GM12878 (cell line): ENCODE measurements at regions not wholly inside any gene's neighbourhood (a gene's known extent, or its start where the extent isn't known, plus 50 kb on each side); places are given as distances from the start of the nearest gene placed in this dataset.

Experiments
- ATAC-seq: fragments of 200-7000 bp; cut with Tn5 transposase; 3 replicates; pipeline ENCODE4 v1.9.1; 2020; ENCODE audit warnings: mild to moderate bottlenecking, moderate library complexity
- BruUV-seq: library from RNA; stranded (reverse); fragments of 400-500 nt; replicated peaks from 2 replicates; lab custom pipeline; 2021; lab: Mats Ljungman, UMichigan
- CTCF ChIA-PET: fragments of 300-600 bp; sonication (Branson Sonifier 250); formaldehyde crosslinking; extraction: SDS; loops from one replicate; lab custom pipeline; 2021; ENCODE audit warnings: inconsistent platforms; lab: Yijun Ruan, JAX
- POLR2A ChIA-PET: fragments of 350-600 bp; formaldehyde crosslinking; extraction: SDS; loops from one replicate; lab custom pipeline; 2021; ENCODE audit warnings: inconsistent platforms; lab: Charles Lee
- RAD21 ChIA-PET: fragments of 300-600 bp; sonication (Branson Sonifier 250); formaldehyde crosslinking; loops from one replicate; lab custom pipeline; 2023; ENCODE audit warnings: antibody characterized with exemption; ENCODE audit not compliant: unreplicated experiment; lab: Charles Lee
- SMC1A ChIA-PET: fragments of 300-600 bp; sonication (Branson Sonifier 250); formaldehyde crosslinking; loops from one replicate; lab custom pipeline; 2023; ENCODE audit not compliant: unreplicated experiment, uncharacterized antibody; lab: Charles Lee
- DNase-seq: peaks from one replicate; pipeline ENCODE4 v3.0.0-alpha.2; 2011; ENCODE audit warnings: low read depth, low spot score
- FAIRE-seq: peaks from 3 replicates; lab custom pipeline; 2011; peaks lifted over from hg19 to GRCh38; lab: Jason Lieb, UNC
- H2AFZ ChIP-seq: 2 replicates; pipeline ENCODE4 v1.6.0; 2011; ENCODE audit warnings: low read depth, low read length, control low read depth; ENCODE audit not compliant: control insufficient read depth
- H3K27ac ChIP-seq: 2 replicates; pipeline ENCODE4 v1.5.1; 2011; ENCODE audit warnings: control low read depth; ENCODE audit not compliant: control insufficient read depth, insufficient read depth
- H3K27me3 ChIP-seq, 2 experiments: replicated peaks in 1 of 2; 2 replicates each; pipeline versions ENCODE4 v1.6.0 to v1.6.1; 2011; ENCODE audit warnings: low read length in 1 of 2; ENCODE audit not compliant: control insufficient read depth in 2 of 2, insufficient read depth in 2 of 2
- H3K36me3 ChIP-seq, 2 experiments: 2 replicates each; pipeline ENCODE4 v1.5.1; 2011; ENCODE audit warnings: low read length in 1 of 2; ENCODE audit not compliant: control insufficient read depth in 2 of 2, insufficient read depth in 2 of 2
- H3K4me1 ChIP-seq: 2 replicates; pipeline ENCODE4 v1.6.1; 2011; ENCODE audit warnings: mild to moderate bottlenecking, low read length, moderate library complexity, mixed read lengths; ENCODE audit not compliant: control insufficient read depth, insufficient read depth
- H3K4me2 ChIP-seq: 2 replicates; pipeline ENCODE4 v1.6.0; 2011; ENCODE audit warnings: control low read depth; ENCODE audit not compliant: control insufficient read depth, insufficient read depth
- H3K4me3 ChIP-seq: fragments of 200-600 bp; sonication (generic); 2 replicates; pipeline ENCODE4 v1.5.1; 2016
- H3K79me2 ChIP-seq: 2 replicates; pipeline ENCODE4 v1.6.0; 2011; ENCODE audit warnings: low read length; ENCODE audit not compliant: control insufficient read depth, insufficient read depth
- H3K9ac ChIP-seq: 2 replicates; pipeline ENCODE4 v1.8.0; 2011; ENCODE audit warnings: low read length, control low read depth, mixed read lengths; ENCODE audit not compliant: control insufficient read depth, insufficient read depth
- H3K9me3 ChIP-seq: replicated peaks from 3 replicates; pipeline ENCODE4 v1.5.1; 2011; ENCODE audit warnings: mild to moderate bottlenecking, low read length; ENCODE audit not compliant: control insufficient read depth, insufficient read depth
- H4K20me1 ChIP-seq: 2 replicates; pipeline ENCODE4 v1.6.0; 2011; ENCODE audit not compliant: control insufficient read depth, insufficient read depth
- CEBPB ChIP-seq, 2 experiments: fragments of 150-350 bp in 1 of 2; IDR thresholded peaks; 2 replicates each; pipeline ENCODE4 v1.6.1; 2012 to 2014; ENCODE audit warnings: low read depth in 2 of 2, low read length in 2 of 2, borderline replicate concordance in 1 of 2, inconsistent platforms in 1 of 2
- HCFC1 ChIP-seq: fragments of 150-350 bp; IDR thresholded peaks from 2 replicates; pipeline ENCODE4 v1.6.1; 2014; ENCODE audit warnings: low read length
- LARP7 ChIP-seq: fragments of 450-650 bp; IDR thresholded peaks from 2 replicates; pipeline ENCODE4 v1.6.1; 2017; ENCODE audit warnings: mild to moderate bottlenecking
- NR2C2 ChIP-seq: IDR thresholded peaks from 2 replicates; pipeline ENCODE4 v1.6.1; 2011; ENCODE audit warnings: borderline replicate concordance, low read depth; ENCODE audit not compliant: control insufficient read depth, insufficient read length
- POLR2AphosphoS2 ChIP-seq: IDR thresholded peaks from 2 replicates; pipeline ENCODE4 v1.6.1; 2011; ENCODE audit warnings: low read depth, mild to moderate bottlenecking, low read length, improper control_type of control experiment, moderate library complexity
- RB1 ChIP-seq: fragments of 450-650 bp; formaldehyde crosslinking; IDR thresholded peaks from 2 replicates; pipeline ENCODE4 v1.6.1; 2017; ENCODE audit warnings: mild to moderate bottlenecking, borderline replicate concordance
- RCOR1 ChIP-seq: conservative IDR thresholded peaks from 2 replicates; pipeline ENCODE4 v1.6.1; 2012; ENCODE audit warnings: low read depth, low read length, improper control_type of control experiment
- SUPT20H ChIP-seq: IDR thresholded peaks from 2 replicates; pipeline ENCODE4 v1.6.1; 2011; ENCODE audit warnings: low read depth, mild to moderate bottlenecking, low read length, moderate library complexity, borderline replicate concordance; ENCODE audit not compliant: control insufficient read depth
- TCF7 ChIP-seq: IDR thresholded peaks from 2 replicates; pipeline ENCODE4 v1.6.1; 2014; ENCODE audit warnings: antibody characterized with exemption, borderline replicate concordance
- ZBED1 ChIP-seq: IDR thresholded peaks from 2 replicates; pipeline ENCODE4 v1.6.1; 2016; ENCODE audit warnings: borderline replicate concordance
- ZNF207 ChIP-seq: fragments of 450-650 bp; IDR thresholded peaks from 2 replicates; pipeline ENCODE4 v1.6.1; 2014; ENCODE audit warnings: antibody characterized with exemption, mild to moderate bottlenecking, borderline replicate concordance
- ZNF24 ChIP-seq: fragments of 450-650 bp; IDR thresholded peaks from 2 replicates; pipeline ENCODE4 v1.6.1; 2017; ENCODE audit warnings: antibody characterized with exemption, mild to moderate bottlenecking
- WGBS: methylation state at CpG from one replicate; pipeline ENCODE4 v1.1.6; 2016; ENCODE audit warnings: low lambda C conversion rate; ENCODE audit not compliant: insufficient replicate concordance, insufficient coverage; ENCODE audit errors: missing lambda C conversion rate; 5-methylcytosine and 5-hydroxymethylcytosine counted together
- in situ Hi-C: fragments of 300-500 bp; cut with MboI; formaldehyde crosslinking; loops from 9 replicates; pipeline ENCODE4 v1.14.3; 2018; ENCODE audit warnings: mixed read lengths
- intact Hi-C: fragments of 100-400 bp; cut with micrococcal nuclease; formaldehyde crosslinking; loops from one replicate; pipeline ENCODE4 v1.14.2; 2022; ENCODE audit not compliant: unreplicated experiment
- TF ChIP-seq, protein P1 (sequence below): fragments of 450-650 bp; IDR thresholded peaks from 2 replicates; pipeline ENCODE4 v1.6.1; 2018; ENCODE audit warnings: borderline replicate concordance, mild to moderate bottlenecking; ENCODE audit not compliant: partially characterized antibody
- TF ChIP-seq, protein P2 (sequence below): IDR thresholded peaks from 2 replicates; pipeline ENCODE4 v1.6.1; 2011; ENCODE audit warnings: borderline replicate concordance, low read depth, mild to moderate bottlenecking, moderate library complexity, mixed read lengths, low read length; ENCODE audit not compliant: insufficient read depth; ENCODE audit errors: extremely low read length
- TF ChIP-seq, protein P3 (sequence below): IDR thresholded peaks from 2 replicates; pipeline ENCODE4 v1.6.1; 2012; ENCODE audit warnings: mild to moderate bottlenecking, low read depth, low read length

DNA sequence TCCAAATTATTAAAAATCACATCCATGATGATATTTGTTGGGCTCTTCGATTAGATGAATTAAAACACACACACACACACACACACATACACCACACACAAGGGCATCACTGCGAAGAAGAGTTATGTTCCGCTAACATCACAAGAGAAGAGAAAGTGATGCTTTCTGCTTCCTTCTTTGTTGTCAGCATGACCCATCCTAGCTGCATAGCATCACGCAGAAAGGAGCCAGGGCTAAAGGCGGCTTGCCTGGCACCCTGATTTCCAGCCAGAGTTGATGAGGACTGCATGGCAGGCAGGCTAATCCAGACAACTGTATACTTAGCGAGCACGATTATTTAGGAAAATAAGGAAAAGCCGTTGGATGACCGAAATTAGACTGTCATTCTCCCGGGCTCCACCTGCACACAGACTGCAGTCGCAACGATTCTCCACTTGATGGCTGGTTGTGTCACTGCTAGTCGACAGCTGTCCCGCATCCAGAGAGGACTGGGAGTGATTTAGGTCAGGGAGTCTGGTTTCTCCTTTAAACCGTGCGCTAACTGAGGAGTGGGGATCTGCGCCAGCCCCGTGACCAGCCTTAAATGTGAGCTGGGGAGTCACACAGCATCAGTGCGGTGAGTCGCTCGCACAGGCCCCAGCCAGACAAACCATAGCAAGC, 70.6 kb upstream of the SOX4 start (continued):
- TF ChIP-seq, protein P1, sequence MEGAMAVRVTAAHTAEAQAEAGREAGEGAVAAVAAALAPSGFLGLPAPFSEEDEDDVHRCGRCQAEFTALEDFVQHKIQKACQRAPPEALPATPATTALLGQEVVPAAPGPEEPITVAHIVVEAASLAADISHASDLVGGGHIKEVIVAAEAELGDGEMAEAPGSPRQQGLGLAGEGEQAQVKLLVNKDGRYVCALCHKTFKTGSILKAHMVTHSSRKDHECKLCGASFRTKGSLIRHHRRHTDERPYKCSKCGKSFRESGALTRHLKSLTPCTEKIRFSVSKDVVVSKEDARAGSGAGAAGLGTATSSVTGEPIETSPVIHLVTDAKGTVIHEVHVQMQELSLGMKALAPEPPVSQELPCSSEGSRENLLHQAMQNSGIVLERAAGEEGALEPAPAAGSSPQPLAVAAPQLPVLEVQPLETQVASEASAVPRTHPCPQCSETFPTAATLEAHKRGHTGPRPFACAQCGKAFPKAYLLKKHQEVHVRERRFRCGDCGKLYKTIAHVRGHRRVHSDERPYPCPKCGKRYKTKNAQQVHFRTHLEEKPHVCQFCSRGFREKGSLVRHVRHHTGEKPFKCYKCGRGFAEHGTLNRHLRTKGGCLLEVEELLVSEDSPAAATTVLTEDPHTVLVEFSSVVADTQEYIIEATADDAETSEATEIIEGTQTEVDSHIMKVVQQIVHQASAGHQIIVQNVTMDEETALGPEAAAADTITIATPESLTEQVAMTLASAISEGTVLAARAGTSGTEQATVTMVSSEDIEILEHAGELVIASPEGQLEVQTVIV = no peak
- no peak for TF ChIP-seq POLR2AphosphoS2

DNA sequence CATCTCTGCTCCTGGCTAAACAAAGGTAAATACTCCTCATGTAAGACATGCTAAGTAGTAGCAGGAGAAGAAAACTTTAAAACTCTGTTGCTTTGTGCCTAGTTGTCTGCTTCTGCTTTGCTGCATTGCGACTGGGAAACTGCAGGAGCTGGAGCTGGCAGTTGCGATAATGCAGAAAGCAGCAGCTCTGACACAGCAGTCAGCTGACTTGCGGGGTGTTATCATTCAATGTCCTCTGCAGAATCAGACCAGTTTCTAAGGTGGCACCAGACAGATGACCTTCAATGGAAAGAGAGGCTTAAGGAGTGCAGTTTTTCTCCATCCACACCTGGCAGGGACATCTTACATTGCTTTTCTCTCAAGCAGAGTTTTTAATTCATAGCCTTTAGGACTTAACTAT, 69.9 kb upstream of the SOX4 start:
- no peak for ATAC-seq
- Histone ChIP-seq H3K27me3 (no peaks in the 10 kb centered on the region; a peak in 1 of 4 replicates), H3K36me3 (no peaks in the 10 kb centered on the region), H3K9me3 (no peaks in the 10 kb centered on the region), H3K9ac (no peak overlapping the region), H4K20me1 (no peaks in the 10 kb centered on the region), H3K79me2 (no peaks in the 10 kb centered on the region), H2AFZ (no peak overlapping the region), H3K4me3 (no peak overlapping the region), H3K4me1 (no peaks in the 10 kb centered on the region), H3K4me2 (no peak overlapping the region), H3K27ac (no peak overlapping the region)
- no TSS peak for BruUV-seq
- ChIA-PET POLR2A (no interaction called here), SMC1A (no interaction called here), RAD21 (no interaction called here), CTCF (no interaction called here)
- no peak for DNase-seq
- WGBS = 65% methylated on average over 3 of the region's 3 CpGs
- no peak for FAIRE-seq
- in situ Hi-C loops (no loop called here), intact Hi-C loops (no loop called here)
- TF ChIP-seq ZNF24 (no peak), NR2C2 (no peak), HCFC1 (no peak), TCF7 (no peak), ZBED1 (no peak), RCOR1 (no peak), SUPT20H (no peak), RB1 (no peak), CEBPB (IDR thresholded peaks at IDR 0.05; ENCODE audit: borderline replicate concordance in 1 of 2, low read depth in 2 of 2, low read length in 2 of 2) (no peak), LARP7 (no peak), ZNF207 (no peak)
- TF ChIP-seq, protein P2, sequence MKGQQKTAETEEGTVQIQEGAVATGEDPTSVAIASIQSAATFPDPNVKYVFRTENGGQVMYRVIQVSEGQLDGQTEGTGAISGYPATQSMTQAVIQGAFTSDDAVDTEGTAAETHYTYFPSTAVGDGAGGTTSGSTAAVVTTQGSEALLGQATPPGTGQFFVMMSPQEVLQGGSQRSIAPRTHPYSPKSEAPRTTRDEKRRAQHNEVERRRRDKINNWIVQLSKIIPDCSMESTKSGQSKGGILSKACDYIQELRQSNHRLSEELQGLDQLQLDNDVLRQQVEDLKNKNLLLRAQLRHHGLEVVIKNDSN = no peak
- TF ChIP-seq, protein P3, sequence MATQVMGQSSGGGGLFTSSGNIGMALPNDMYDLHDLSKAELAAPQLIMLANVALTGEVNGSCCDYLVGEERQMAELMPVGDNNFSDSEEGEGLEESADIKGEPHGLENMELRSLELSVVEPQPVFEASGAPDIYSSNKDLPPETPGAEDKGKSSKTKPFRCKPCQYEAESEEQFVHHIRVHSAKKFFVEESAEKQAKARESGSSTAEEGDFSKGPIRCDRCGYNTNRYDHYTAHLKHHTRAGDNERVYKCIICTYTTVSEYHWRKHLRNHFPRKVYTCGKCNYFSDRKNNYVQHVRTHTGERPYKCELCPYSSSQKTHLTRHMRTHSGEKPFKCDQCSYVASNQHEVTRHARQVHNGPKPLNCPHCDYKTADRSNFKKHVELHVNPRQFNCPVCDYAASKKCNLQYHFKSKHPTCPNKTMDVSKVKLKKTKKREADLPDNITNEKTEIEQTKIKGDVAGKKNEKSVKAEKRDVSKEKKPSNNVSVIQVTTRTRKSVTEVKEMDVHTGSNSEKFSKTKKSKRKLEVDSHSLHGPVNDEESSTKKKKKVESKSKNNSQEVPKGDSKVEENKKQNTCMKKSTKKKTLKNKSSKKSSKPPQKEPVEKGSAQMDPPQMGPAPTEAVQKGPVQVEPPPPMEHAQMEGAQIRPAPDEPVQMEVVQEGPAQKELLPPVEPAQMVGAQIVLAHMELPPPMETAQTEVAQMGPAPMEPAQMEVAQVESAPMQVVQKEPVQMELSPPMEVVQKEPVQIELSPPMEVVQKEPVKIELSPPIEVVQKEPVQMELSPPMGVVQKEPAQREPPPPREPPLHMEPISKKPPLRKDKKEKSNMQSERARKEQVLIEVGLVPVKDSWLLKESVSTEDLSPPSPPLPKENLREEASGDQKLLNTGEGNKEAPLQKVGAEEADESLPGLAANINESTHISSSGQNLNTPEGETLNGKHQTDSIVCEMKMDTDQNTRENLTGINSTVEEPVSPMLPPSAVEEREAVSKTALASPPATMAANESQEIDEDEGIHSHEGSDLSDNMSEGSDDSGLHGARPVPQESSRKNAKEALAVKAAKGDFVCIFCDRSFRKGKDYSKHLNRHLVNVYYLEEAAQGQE = no peak
